GM12872 (cell line): ENCODE measurements at regions not wholly inside any gene's neighbourhood (a gene's known extent, or its start where the extent isn't known, plus 50 kb on each side); places are given as distances from the start of the nearest gene placed in this dataset.

Source experiments
- CTCF ChIP-seq: IDR thresholded peaks from 3 replicates; pipeline ENCODE4 v1.5.1; 2011; ENCODE audit warnings: low read depth, mild to moderate bottlenecking, low read length, moderate library complexity; ENCODE audit not compliant: insufficient read depth

DNA sequence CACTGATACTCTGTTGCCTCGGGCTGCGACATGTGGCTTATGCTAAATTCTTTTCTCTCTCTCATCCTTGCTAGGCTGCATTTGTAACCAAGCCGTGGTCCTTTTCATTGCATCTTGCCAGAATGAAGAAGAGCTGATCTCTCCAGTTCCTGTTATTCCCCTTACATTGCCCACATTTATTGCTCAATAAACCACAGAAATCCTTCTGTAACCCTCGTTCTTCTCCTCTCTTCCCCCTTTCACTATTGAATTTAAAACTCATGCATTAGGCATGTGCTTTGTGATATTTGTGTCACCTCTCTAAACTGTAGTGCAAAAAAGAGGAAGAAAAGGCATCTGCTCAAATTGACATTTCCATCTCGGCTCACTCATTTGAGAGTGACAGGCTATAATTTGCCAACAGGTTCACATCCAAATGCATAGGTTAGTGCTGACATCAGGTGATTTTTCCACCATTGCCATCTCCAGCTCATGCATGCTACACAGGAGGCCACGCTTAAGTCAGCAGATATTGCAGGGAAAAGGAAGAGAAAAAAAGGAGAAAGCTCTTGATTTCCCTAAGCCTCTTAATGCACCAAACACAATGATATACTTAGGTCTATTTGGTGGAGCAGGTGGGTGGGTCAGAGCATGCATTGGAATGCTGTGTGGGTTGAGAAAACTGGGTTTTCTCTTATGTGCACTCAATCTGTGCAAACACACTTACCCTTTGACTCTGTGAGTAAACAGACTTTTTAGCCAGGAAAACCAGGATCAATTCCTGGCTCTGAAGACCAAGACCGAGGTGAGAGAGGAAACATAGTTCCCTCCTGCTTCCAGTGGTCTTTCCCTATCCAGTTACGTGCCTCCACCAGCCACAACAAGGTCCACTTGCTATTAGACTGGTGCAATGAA, 642.7 kb downstream of the HS3ST4 start:
- no peak for TF ChIP-seq CTCF

DNA sequence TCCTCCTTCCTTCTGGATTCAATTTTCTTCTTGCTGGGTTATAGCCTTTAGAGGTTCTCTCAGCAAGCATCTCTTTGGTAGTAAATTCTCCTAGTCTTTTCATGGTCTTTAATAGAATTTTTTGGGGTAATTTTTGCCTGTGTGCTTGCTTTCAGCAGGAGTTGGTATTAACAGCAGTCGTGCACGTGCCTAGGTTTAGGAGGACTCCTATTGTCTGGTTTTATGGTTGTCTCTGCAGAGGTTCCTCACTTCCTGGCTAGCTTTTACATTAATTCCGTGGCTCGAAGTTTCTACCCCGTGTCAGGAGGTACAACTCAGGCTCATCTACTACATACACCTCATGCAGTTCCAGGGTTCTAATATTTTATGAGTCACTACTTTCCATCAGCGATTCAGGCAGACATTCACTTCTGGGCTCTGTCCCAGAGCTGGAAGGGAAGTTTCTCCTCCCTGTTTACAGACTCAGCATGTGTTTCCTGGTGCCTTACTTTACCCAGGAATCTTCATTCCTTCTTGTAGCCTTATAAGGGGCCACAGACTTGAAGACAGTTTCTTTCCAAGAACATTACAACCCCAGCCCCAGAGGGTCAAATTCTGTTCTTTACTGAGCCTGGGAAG, 643.6 kb downstream of the HS3ST4 start:
- no peak for TF ChIP-seq CTCF

DNA sequence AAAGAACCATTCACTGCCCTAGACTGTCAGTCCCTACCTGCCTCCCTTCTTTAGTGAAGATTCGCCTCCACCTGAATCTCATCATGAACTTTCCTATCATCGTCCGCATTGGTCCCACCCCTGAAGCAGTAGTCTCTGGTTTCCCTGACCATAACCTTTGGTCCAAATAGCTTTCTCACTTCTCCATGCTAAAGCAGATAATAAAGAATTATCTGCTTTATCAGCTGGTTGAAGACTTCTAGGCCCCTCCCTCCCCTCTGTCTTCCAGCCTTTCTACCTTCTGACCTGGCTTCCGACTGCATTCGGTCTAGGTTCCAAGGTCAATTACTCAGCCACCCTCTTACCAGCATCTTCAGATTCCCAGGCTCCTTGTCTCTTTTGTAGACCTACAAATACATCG, 650.9 kb downstream of the HS3ST4 start:
- TF ChIP-seq CTCF, result no peak

DNA sequence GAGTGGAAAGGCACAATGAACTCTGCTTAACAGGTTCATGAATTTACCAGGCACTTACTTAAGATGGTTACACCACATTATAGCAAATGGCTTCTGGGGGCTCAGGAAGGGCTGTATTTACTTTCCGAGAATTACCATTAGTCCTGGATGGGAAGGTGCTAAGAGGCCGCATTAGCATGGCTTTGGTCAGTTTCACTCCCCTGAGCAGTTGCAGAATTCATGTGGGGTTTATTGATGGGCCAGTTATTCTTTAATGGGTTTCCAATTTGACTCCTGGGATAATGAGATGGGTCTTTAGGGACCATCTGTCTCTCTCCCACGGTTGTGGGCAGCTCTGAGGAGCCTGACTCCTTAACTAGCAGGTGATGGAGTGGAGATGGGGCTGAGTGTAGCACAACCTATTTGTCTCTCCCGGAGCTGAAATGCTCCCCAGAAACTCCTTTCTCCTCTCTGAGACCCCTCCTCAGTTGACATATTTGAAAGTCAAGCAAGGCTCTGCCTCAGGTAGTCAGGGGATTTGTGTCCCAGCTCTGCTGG, 652.5 kb downstream of the HS3ST4 start:
- no peak for TF ChIP-seq CTCF

DNA sequence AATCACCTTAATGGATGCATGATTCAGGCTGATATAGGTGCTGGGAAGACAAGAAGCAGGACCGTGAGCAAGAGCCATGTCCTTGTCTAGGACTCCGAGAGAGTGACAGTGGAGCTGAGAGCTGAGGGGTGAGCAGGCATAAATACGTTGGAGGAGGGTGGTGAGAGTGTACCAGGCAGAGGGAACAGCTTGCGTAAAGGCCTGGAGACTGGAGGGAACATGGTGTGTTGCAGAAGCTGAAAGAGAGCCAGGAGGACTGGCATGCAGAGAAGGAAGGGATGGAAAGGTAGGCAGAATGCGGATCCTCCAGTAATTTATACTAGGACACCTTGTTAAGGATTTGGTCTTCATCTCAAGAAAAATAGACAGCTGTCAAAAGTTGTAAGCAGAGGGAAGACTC, 653.2 kb downstream of the HS3ST4 start:
- no peak for TF ChIP-seq CTCF

DNA sequence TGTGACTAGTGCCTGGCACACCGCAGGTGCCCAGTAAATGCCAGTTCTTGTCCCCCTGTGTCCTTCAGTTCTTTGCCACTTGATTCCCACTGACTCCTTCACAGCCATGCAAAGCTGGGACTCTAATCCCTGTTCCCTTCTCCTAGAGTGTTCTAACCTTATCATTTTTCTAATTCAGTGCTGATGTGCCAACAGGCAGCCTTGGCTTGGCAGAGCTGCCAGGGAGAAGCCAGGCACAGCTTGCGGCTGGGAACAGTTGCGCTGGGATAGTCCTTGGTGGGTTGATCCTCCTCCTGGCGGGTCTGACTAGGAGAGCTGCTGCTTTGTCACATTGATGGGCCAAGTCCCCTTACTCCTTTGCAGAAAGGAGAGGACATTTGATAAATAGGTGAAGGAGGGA, 654.2 kb downstream of the HS3ST4 start:
- TF ChIP-seq CTCF, result no peak

GRCh38 chr16:26348095-26348494, 656.3 kb downstream of the HS3ST4 start:
- no peak for TF ChIP-seq CTCF
